NCI-H226 (cell line): ENCODE measurements at regions not wholly inside any gene's neighbourhood (a gene's known extent, or its start where the extent isn't known, plus 50 kb on each side); places are given as distances from the start of the nearest gene placed in this dataset.

Source experiments
- DNase-seq: peaks from one replicate; pipeline ENCODE4 v3.0.0-alpha.2; 2015

DNA sequence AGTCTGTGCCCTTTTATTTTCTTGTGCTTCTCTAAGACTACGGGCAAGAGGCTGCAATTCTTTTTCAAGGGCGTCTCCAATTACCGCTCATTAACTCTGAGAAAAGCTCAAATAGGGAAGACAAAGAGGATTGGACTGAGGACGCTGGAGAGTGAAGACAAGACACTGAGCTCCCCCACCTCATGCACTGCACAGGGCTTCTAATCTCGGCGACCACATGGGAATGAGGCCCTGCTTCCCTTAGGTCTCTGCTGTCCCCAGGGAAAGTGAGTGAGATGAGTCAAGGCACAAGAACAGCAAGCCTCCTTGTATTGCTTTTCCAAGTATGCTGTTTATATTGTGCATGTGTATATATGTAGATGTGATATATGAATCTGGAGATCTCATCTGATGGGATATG, 392.2 kb upstream of the CFAP20DC start:
- no peak for DNase-seq

DNA sequence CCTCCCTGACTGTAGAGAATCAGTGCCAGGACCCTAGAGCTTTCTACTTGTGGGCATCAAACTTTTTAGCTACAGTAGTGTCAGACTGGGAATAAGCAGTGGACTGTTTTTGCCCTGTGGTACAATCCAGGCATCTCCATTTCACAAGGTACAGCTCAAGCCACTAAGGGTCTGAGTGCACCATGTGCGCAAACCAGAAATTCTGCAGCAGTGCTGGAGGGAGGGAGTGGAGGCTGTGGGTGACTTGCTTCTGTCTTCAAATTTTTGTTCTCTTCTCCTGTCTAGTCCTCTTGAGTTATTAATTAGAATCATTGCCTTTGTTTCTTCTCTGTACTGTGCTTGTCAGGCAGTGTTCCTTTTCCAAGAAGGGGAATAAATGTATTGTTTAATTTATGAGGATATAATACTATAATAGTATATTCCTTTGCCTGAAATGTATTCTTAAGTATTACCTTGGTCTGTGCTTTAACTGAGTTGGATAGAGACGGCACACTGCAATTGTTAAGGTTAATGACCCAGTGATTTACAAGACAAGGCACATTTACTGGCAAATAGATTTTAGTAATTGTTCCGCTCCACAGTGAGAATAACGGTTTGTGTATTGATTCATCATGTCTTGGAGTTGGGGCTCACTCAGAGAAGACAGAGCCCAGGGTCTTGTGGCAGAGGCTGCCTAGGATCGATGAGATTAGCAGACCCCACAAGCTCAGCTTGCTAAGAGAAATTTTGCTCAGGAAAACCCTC, 390.6 kb upstream of the CFAP20DC start:
- DNase-seq, result no peak

DNA sequence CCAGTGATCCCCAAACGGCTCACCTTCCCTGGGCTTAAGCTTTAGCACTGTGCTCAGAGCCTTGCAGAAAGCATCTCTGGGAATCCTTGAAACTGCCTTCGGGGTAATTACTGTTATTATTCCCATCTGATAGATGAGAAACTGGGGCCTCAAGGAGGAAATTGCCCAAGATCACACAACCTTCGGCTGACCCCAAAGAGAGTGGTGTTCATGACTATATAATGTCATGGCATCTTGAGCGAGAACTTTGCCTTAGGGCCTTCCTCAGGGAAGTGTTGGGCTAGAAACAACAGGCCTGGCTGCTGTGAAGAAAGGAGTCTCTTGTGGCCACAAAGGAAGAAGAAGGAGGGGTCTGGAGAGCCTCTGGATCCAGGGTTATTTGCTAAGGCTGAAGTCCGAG, 388.7 kb upstream of the CFAP20DC start:
- no peak for DNase-seq

DNA sequence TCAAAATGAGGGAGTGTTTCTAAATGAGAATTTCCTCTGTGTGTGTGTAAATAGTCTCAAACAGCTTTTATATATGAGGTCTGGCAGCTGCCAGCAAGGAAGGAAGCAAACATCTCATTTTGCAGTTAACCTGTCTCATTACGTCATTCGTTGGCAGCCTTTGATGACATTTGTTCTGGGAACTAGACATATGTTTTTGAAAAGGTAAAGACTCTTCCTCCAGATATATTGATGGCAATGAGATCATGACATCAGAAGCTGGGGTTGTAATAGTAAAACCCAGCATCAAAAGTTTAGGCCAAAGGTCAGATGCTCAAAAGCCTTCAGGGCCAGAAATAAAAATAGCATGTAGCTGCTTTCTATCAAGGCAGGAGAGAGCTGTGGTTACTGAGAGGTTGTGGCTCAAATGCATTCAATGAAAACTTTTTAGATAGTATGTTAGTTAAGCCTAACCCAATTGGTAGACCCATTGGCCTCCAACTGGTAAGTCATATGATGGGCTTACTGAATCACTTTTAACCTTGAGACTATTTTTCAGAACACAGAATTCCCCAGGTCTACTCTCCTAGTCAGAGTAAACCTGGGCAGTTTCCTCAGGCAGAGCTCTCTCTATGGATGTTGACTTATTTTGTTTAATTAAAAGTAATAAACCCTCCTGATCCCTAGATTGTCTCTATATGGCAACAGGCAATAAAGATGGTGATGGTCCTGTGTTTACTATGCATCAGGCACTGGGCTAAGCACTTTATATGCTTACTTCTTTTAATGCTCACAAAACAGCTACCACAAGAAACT, 386.5 kb upstream of the CFAP20DC start:
- DNase-seq, result no peak

DNA sequence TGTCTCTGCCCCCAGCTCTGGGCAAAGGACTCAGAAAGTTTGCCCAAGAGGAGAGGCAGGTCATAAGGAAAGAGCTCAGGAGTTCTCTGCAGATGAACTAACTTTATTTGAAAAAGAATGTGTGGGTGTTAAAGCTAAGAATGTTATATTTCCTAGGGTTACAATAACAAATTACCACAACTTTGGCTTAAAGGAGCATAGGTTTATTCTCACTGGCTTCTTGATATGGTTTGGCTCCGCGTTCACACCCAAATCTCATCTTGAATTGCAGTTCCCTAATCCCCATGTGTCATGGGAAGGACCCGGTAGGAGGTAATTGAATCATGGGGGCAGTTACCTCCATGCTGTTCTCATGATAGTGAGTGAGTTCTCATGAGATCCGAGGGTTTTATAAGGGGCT, 383.7 kb upstream of the CFAP20DC start:
- no peak for DNase-seq

DNA sequence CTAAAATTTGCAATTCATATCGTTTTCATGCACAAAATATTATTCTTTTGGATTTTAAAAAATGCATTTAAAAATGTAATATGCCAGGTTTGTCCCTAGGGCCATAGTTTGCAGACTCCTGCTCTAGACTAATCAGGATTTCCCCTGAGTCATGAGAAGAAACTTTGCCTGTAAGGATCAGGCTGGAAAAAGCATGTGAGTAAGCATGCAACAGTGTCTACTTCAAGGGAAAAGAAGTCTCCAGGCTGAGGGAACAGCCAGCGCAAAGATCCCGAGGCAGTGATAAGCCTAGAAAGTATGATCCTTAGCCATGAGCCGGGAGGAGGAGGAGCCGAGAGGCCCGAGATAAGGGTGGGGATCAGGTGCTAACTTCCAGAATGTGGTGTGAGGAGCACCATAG, 382.8 kb upstream of the CFAP20DC start:
- DNase-seq, result peak; percentile 39

DNA sequence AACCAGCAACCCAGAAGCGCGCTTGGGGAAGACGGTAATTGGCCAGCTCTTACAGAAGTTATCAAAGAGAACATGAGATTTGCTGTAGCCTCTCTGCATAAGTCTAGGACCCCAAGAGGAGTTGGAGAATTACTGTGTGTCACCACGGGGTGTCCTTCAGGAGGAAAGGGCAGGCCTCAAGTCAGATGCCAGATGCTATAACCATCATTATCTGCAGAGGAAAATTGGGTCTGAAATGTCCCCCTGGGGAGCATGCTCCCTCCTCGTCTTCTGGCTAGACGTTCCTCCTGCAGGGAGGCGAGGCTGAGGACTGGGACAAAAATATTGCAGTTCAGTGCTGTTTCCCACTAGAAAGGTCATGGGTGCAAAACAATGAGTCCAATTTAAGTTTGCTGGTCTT, 380.5 kb upstream of the CFAP20DC start:
- no peak for DNase-seq

DNA sequence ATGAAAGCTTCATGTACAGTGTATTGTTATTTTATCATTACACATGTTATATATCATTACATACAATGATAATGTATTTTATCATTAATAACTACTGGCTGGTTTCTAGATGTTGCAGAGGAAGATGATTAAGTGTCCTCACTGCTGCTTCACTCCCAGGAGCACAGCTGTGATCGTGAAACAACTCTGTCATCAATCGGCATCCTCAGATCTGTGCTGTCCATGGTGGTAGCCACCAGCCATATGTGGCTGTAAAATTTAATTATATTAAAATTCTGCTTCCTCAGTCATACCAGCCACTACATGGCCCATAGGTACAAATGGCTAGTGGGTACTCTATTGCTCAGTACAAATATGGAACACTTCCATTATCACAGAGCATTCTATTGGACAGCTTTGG, 379.4 kb upstream of the CFAP20DC start:
- no peak for DNase-seq

DNA sequence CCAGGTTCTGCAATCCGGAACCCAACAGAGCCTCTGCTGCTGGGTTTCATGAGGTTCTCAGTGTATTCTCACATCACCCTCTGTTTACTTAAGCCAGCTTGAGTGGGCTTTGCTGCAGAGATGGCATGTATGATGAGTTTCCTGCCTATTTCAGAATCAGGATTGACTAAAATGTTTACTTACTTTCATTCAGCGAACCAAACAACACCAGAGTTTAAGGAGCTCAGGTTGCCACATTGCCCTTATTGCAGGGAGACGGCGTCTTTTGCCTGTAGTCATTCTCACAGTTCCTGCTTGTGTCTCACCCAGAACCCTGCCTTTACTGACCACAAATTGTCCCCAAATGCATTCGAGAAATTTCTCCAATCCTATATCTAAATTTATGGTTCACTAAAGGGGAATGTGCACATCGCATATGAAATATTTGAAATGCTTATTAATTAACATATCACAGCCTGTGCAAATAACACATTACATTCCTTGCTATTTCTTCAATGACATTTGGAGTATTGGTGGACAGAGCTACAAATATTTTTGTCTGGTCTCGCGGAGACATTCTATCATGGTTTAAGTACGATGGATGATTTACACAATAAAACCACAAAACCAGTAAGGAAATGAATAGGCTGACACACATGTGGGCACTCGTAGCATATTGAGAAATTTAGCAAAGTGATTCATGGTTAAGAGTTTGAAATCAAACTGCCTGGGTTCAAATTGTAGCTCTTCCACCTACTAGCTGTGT, 377.2 kb upstream of the CFAP20DC start:
- peak; percentile 48 for DNase-seq

DNA sequence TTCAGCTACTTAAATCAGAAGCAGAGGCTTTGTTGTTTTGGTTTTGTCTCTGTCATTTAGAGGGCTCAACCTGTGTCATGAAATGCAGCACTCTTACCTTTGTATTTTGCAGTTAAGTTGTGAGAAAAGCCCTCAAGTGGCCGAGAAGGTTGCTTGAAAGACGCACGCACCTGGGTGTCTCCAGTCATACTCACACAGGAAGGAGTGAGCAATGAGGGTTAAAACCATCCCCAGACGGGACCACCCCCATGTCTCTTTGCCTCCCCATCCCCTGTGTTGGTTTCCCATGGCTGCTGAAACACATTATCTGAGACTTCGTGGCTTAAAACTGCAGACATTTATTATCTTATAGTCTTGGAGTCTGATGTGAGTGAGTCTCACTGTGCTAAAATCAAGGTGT, 376.1 kb upstream of the CFAP20DC start:
- DNase-seq, result no peak

DNA sequence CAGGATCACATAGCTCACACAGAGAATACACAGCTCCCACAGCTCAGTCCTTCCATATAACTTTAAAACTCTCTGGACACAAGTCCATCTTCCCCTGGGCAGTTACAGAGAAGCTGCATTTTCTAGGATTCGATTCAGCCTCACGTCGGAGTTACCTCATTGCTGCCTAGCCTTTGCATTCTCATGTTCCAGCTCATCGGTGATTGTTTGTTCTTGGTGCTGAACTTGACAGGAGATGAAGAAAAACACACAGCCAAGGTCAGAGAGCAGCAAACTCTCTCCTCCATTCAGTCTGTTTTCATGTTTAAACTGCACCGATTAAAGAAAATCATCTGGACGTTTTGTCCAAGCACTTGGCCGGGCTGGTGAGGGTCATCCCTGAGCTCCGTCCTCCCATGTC, 375.5 kb upstream of the CFAP20DC start:
- peak; percentile 54 for DNase-seq

DNA sequence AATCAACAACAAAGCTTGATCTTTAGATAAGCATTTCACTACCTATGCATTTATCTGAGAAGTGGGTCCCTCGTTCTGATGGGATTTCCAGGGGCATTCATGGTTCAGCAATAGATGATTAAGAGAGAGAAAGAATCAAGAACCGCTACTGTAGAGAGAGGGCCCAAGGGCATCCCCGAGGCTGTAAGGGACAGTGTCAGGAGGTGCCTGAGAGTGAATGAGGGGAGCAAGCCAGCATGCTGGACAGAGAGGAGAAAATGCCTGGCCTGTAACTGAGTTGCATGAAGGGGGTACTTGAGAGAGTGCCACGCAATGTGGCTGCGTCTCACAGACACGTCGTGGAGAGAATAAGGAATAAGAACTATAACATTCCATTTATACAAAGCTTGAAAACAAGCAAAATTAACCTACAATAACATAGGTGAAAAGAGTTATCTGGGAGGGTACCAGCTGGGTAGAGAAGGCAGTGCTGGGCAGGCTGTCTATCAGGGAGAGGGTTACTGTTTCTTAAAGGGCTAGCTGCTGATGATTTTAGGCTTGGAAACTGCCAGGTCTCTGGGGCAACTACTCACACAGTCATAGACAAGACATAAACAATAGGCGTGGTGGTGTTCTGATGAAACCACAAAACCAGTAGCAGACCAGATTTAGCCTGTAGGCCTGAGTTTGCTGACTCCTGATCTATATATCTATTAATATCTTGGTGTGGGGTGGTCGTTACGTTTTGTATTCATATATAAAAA, 374.6 kb upstream of the CFAP20DC start:
- DNase-seq, result peak; percentile 58

DNA sequence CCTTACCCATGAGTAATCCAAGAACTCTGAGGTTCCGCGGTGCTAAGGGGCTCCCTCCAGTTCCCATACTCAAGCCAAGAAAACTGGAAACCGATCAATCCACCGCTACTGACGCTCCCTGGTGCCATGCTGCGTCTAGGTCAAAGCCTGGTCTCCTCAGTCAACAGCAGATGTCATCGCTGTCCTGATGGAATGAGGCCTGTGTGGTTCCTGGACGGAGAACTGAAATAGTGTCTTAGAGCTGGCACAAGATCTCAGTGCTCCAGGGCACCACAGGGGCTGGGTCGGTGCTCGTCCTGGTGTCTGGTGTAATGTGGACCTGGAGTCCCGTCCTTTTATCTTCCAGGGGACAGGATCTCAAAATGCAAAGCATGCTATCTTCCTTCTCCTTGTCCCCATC, 373.9 kb upstream of the CFAP20DC start:
- no peak for DNase-seq

DNA sequence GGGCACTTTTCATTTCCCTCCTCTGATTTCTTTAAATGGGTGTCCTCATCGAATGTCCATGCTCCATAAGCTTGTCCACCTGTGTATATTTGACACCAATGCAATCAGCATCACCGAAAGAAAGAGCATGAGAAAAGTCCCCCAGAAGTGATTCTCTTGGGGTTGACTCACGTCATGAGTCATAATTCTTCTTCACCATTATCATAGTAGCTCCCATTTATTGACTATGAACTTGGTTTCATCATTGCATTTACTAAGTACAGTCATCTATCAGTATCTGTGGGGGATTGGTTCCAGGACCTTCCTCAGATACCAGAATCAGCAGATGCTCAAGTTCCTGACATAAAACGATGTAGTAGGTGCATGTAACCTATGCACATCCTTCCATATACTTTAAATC, 372.5 kb upstream of the CFAP20DC start:
- peak; percentile 9 for DNase-seq

DNA sequence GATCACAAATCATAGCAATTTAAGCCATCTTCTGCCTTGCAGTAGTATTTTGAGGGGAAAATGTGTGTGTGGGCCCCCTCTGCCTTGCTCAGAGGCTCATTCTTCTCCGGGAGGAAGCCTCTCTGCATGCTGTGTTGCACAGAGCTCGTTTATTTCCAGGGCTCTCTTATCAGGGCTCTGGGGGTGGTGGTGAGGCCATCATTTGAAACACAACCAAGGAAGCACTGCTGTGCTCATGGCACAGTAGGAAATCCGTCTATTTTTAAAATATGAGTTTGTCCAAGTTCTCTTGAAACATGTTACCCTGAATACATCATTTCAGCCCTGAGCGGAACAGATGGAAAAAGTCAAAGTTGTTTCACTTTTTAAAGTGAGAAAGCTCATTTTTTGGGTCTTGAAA, 369.0 kb upstream of the CFAP20DC start:
- DNase-seq, result no peak

DNA sequence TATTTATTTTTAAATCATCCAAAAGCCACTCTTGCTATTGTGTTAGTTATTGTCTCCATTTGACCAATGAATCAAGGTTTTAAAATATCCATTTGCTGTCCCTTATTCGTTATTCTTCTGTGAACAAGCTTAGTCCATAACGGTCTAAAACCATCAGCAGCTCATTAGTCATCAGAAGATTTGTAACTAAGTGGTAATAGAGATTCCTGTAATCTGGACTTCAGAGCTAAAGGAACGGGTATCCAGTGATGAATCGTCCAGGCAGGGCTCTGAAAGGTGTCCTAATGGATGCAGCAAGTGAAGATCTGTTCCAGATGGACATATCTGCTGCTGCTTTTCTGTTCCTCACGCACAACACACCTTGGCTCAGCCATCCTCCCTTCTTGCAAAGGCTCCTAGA, 362.7 kb upstream of the CFAP20DC start:
- DNase-seq, result no peak

DNA sequence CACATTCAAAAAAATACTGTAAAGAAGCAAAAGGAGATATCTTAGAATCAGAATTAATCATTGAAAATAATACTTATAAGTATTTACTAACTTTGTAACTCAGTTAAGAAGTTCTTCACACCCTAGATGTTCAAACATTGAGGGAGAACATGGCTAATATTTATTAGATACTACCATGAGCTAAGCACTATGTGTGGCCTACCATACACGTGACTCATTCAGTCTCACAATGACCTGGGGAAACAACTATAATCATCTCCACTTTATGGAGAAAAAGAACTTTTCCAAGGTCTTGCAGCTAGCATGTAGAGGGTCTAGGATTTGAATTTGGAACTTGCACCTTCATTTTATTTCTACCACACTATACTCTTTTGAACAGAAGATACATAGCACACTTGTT, 361.9 kb upstream of the CFAP20DC start:
- no peak for DNase-seq

DNA sequence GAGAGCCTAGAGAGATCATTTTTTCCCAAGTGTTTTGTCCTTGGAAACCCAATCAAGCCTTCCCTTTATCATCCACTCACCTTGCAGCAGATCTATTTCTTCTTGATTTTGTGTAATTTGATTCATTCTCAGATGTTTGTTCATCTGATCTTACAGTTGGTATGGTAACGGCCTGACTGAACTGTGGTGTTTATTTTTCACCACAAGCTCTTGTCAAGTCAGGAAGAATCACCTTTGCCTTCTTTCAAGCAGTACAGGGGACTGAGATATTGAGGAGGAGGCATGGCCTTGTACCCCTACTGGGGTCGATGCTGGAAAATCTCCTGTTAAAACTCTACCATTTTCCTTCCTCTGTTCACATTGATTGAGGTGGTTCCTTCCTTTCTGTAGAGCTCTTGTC, 361.4 kb upstream of the CFAP20DC start:
- DNase-seq, result no peak

DNA sequence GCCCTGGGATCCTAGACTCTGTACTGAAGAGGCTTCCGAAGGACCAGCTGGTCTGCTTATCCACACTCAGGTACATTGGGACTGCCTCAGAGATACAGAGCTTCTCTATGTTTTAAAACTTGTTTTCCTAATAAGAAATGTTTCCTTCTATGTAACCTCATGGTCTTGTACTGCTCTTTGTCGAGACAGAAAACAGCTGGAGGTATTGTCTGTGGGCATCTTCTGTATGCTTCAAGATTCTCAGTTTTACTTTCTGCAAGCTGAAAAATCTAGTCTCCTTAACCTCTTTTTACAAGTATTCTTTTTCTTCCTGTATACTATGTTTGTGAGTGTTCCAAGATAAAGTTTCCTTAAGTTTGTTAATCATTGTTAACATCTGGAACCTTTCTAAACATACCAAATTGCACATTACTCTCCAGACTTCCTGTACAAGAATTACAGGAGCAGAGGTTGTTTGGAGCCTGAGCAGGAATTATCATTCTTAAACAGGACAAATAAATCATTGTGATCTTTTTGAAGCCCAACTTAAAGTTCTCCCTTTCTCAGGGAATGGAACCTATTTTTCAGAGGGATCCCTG, 358.3 kb upstream of the CFAP20DC start:
- no peak for DNase-seq

DNA sequence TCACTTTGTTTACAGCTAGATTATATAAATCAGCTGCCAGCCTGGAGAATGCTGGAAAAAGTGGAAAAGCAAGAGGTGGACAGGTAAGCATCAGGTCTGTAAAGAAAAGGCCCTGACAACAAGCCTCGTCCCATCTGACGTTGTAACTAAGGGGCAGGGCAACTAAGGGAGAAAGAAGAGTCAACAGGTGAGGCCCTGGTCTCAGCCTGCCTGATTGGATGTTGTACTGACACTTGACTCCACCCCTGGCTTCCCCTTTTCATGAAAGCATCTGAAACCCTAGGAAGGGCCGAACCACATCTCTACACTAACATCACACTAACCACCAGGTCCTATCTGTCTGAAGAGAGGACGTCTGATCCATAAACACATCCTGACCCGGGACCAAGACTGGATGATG, 357.6 kb upstream of the CFAP20DC start:
- no peak for DNase-seq

DNA sequence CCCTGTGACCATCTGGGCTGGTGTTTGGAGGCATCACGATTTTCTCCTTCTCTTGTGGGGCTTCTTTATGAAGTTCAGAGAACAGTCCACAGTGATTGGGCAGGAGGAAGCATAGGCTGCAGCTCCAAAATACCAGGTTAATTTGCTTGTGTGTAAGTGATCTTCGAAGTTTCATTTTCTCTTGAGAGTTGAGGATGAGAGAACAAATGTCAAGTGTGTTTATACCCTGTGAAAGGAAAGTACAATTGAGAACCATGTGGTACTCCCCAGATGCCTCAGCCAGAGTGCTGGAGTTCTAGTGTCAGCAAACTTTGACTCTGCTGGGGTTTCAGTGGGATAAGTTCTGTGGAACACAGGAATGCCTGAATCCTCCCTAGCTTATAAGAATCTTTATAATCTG, 357.1 kb upstream of the CFAP20DC start:
- no peak for DNase-seq

DNA sequence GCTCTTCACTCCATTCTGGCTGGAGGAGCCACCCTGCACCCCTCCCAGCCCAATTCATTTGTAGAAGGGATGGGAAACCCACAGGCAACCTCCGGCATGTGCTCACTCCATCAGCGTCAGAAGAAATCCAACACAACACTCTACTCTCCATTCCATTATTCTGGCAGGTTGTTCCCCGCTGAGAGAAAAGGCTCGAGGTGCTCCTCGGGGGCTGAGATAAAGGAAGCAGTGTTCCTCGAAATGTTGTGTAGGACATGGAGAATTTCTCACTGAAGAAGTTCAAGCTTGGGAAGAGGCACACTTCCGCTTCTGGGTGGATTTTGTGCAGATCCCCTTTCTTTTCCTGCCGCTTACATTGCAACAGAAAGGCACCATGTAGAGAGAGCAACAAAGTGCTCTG, 355.0 kb upstream of the CFAP20DC start:
- no peak for DNase-seq

DNA sequence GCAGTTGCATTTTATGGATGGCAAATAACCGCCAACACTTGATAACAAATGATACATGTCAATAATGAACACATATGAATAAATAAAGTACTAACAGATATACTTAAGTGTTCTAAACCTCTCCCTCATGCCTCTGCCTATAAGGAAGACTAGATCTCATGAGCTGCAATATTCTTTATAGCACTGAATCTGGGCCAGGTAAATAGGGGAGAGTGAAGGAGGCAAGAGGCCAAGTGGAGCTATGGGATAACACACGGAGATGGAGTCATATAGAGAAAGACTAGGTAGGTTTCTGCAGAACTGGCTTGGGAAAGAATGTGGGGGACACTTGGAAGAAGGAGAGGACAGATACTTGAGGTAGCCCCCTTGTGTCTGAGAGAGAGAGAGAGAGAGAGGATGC, 354.2 kb upstream of the CFAP20DC start:
- DNase-seq, result no peak
